ENCODE measurements at regions not wholly inside any gene's neighbourhood (a gene's known extent, or its start where the extent isn't known, plus 50 kb on each side); places are given as distances from the start of the nearest gene placed in this dataset.

DNA sequence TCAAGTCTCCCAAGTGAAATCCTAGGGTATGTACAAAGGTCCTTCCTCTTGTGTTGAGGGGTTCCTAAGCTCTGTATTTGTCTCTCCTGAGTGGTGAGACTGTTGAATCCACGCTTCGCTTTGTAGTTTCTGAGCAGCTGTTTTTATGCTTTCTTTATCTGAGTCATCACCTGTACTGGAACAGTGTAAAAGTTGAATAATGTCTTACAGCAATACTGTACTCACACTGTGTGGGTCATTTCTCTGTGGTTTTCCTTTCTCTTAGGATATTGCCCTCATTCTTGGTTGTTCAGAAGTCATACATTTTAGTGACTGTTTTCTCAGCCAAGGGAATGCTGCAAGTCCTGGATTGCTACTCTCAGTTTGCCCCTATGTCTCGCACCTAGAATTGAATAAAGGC lies 1596.6 kb downstream of the SLITRK5 start:
- TF ChIP-seq, protein P1, sequence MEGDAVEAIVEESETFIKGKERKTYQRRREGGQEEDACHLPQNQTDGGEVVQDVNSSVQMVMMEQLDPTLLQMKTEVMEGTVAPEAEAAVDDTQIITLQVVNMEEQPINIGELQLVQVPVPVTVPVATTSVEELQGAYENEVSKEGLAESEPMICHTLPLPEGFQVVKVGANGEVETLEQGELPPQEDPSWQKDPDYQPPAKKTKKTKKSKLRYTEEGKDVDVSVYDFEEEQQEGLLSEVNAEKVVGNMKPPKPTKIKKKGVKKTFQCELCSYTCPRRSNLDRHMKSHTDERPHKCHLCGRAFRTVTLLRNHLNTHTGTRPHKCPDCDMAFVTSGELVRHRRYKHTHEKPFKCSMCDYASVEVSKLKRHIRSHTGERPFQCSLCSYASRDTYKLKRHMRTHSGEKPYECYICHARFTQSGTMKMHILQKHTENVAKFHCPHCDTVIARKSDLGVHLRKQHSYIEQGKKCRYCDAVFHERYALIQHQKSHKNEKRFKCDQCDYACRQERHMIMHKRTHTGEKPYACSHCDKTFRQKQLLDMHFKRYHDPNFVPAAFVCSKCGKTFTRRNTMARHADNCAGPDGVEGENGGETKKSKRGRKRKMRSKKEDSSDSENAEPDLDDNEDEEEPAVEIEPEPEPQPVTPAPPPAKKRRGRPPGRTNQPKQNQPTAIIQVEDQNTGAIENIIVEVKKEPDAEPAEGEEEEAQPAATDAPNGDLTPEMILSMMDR (IDR thresholded peaks at IDR 0.05), result no peak
- no peak overlapping the region for H3K4me3 ChIP-seq
- no peak for FAIRE-seq
- ATAC-seq, result no peak
- no peaks in the 10 kb centered on the region for H3K36me3 ChIP-seq
- H3K4me1 ChIP-seq, result no peaks in the 10 kb centered on the region
- H3K27me3 ChIP-seq, result no peaks in the 10 kb centered on the region
- 76 to 82% methylated on average over 3 of the region's 3 CpGs for WGBS, 2 donors
- intact Hi-C loops (cut with DNase I), result no loop called here
- no peaks in the 10 kb centered on the region for H3K9me3 ChIP-seq
- no peak for DNase-seq
- no peak overlapping the region for H3K27ac ChIP-seq

DNA sequence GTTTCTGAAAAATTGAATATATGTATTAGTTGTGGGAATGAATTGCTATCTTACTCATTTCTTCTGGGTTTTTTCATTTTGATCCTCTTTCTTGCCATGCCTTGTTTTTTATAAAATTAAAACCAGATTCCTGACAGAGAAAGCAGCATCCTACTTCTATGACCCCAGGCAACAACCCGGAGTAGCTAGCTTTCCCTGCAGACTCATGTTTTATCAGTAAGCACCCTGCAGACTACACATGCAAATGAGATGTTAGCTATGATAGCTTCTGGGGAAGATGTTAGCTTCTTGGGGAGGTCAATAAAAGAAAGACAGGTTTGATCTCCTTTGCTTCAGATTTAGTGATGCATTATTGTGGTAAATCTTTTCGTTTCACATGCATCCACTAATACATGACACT lies 1598.6 kb downstream of the SLITRK5 start:
- no peaks in the 10 kb centered on the region for H3K4me1 ChIP-seq
- ATAC-seq, result no peak
- TF ChIP-seq, protein P1 (IDR thresholded peaks at IDR 0.05), result no peak
- H3K27ac ChIP-seq, result no peak overlapping the region
- no peak for FAIRE-seq
- H3K9me3 ChIP-seq, result no peaks in the 10 kb centered on the region
- no peaks in the 10 kb centered on the region for H3K27me3 ChIP-seq
- no peak overlapping the region for H3K4me3 ChIP-seq
- H3K36me3 ChIP-seq, result no peaks in the 10 kb centered on the region
- WGBS, 2 donors, result 62 to 74% methylated on average over 2 of the region's 2 CpGs
- no peak for DNase-seq
- intact Hi-C loops (cut with DNase I), result no loop called here

DNA sequence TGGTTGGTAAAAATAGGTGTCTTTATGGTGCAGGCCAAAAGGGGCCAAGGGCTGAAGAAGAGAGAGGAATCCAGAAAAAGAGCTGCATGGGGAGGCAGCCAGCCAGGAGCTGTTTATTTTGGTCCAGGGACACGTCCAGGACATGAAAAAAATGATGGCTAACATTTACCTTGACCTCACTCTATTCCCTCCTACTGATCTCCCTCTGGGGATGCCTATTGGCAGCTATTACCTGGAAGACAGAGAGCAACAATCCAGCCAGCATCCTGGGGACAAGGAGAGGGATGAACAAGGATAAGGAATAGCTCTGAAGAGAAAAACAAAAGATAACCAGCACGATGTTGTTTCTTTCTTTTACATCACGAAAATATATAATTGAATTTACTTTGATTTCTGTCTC lies 1599.6 kb downstream of the SLITRK5 start:
- TF ChIP-seq, protein P1 (IDR thresholded peaks at IDR 0.05), result no peak
- ATAC-seq (no peak), FAIRE-seq (no peak), DNase-seq (no peak)
- Histone ChIP-seq H3K27me3 (no peaks in the 10 kb centered on the region), H3K9me3 (no peaks in the 10 kb centered on the region), H3K27ac (no peak overlapping the region), H3K36me3 (no peaks in the 10 kb centered on the region), H3K4me3 (no peak overlapping the region), H3K4me1 (no peaks in the 10 kb centered on the region)
- WGBS, 2 donors, result 47 to 68% methylated on average over 3 of the region's 3 CpGs
- intact Hi-C loops (cut with DNase I), result no loop called here

DNA sequence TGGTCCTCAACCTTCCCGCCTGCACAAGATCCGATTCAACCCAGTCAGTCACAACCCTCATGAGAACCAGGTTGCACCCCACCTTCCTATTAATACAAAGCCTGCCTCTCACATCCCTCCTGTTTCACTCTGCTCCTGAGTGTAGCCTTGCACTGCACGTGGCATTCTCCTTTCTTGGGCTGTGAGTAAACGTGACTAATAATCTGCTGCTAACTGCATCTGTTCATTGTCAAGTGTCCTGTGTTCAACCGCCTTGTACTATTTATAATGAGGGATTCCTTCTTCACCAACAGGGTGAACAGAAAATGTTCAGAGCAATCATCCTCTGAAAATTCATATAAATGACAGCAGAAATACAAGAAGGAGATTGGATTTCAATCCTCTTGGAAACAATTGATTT lies 1608.2 kb downstream of the SLITRK5 start:
- no peaks in the 10 kb centered on the region for H3K9me3 ChIP-seq
- DNase-seq (no peak), ATAC-seq (no peak), FAIRE-seq (no peak)
- TF ChIP-seq, protein P1 (IDR thresholded peaks at IDR 0.05), result no peak
- H3K27me3 ChIP-seq, result no peaks in the 10 kb centered on the region
- intact Hi-C loops (cut with DNase I), result no loop called here
- no peak overlapping the region for H3K4me3 ChIP-seq
- H3K36me3 ChIP-seq, result no peaks in the 10 kb centered on the region
- WGBS, 2 donors, result 60 to 76% methylated on average over 5 of the region's 5 CpGs
- H3K4me1 ChIP-seq, result no peaks in the 10 kb centered on the region
- H3K27ac ChIP-seq, result no peak overlapping the region

DNA sequence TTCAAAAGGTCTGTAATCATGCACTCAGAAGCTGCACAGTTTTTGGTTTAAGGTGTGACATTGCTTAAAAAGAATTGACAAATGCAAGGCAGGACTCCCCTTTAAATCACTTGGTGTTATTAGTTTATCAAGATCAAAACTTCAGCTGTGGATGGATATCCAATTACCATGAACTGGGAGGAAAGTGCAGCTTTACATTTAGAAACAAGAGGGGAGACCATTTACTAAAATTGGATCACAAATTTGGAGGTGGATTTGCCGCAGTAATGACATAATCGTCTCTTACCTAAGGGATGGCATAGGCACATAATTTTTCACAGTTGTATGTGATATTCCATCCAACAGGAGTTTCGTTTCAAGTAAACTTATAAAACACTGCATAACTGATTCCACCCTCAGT lies 1610.2 kb downstream of the SLITRK5 start:
- no peaks in the 10 kb centered on the region for H3K27me3 ChIP-seq
- no peak for DNase-seq
- H3K9me3 ChIP-seq, result no peaks in the 10 kb centered on the region
- intact Hi-C loops (cut with DNase I), result no loop called here
- 76 to 88% methylated on average over 3 of the region's 3 CpGs for WGBS, 2 donors
- FAIRE-seq, result no peak
- no peaks in the 10 kb centered on the region for H3K4me1 ChIP-seq
- no peak overlapping the region for H3K27ac ChIP-seq
- ATAC-seq, result no peak
- TF ChIP-seq, protein P1 (IDR thresholded peaks at IDR 0.05), result no peak
- H3K4me3 ChIP-seq, result no peak overlapping the region
- H3K36me3 ChIP-seq, result no peaks in the 10 kb centered on the region
